ENCODE measurements at regions not wholly inside any gene's neighbourhood (a gene's known extent, or its start where the extent isn't known, plus 50 kb on each side); places are given as distances from the start of the nearest gene placed in this dataset.

GRCh38 chr5:84790406-84790805, 405.7 kb upstream of the EDIL3 start:
- no peaks in the 10 kb centered on the region for H3K9me3 ChIP-seq (ENCODE audit: insufficient read depth in 2 of 2, low read depth in 1 of 2, low read length in 1 of 2)
- no peak overlapping the region for H2BK12ac ChIP-seq (ENCODE audit: low read depth, low read length)
- H3K18ac ChIP-seq (ENCODE audit: extremely low read depth, low read length): no peak overlapping the region
- no peak overlapping the region for H2BK120ac ChIP-seq (replicated peaks; ENCODE audit: low read depth, low read length)
- ChIA-PET CTCF (ENCODE audit: partially characterized antibody) (no interaction called here), POLR2A (ENCODE audit: partially characterized antibody) (no interaction called here)
- H3K79me1 ChIP-seq (ENCODE audit: low read depth, low read length): no peaks in the 10 kb centered on the region
- DNase-seq (ENCODE audit: low read depth in 1 of 2, low spot score in 2 of 2): no peak
- no peak overlapping the region for H3K56ac ChIP-seq (replicated peaks; ENCODE audit: insufficient read length, low read depth, low read length)
- no peak overlapping the region for H3K23ac ChIP-seq (ENCODE audit: insufficient read length)
- H4K5ac ChIP-seq (ENCODE audit: insufficient read length, low read depth, low read length): no peak overlapping the region
- no peaks in the 10 kb centered on the region for H3K27me3 ChIP-seq (replicated peaks in 1 of 4; ENCODE audit: control insufficient read depth in 3 of 4, extremely low read depth in 1 of 4, insufficient read depth in 3 of 4, low read length in 3 of 4)
- no peak overlapping the region for H3K27ac ChIP-seq (ENCODE audit: low read depth, low read length)
- H2AFZ ChIP-seq (ENCODE audit: low read length): no peak overlapping the region
- no peak overlapping the region for H3K4me2 ChIP-seq (ENCODE audit: insufficient read depth in 1 of 2, low read depth in 2 of 2, low read length in 2 of 2)
- no peaks in the 10 kb centered on the region for H3K4me1 ChIP-seq (replicated peaks in 1 of 4; ENCODE audit: control insufficient read depth in 3 of 4, insufficient read depth in 4 of 4, low read length in 3 of 4)
- no peak overlapping the region for H2BK15ac ChIP-seq (ENCODE audit: low read length)
- 93% methylated on average over 1 of the region's 1 CpG; no CpG with 5 or more reads in 1 of the 2 experiments for WGBS, 2 experiments (ENCODE audit: extremely low coverage in 1 of 2, insufficient coverage in 1 of 2, insufficient read length in 1 of 2, insufficient replicate concordance in 2 of 2, low coverage in 1 of 2, low lambda C conversion rate in 2 of 2, missing lambda C conversion rate in 1 of 2)
- no peak overlapping the region for H2BK20ac ChIP-seq (ENCODE audit: low read length)
- no peaks in the 10 kb centered on the region for H3K23me2 ChIP-seq (ENCODE audit: low read depth, low read length)
- FAIRE-seq: no peak
- H3K14ac ChIP-seq (ENCODE audit: insufficient read length): no peak overlapping the region
- H4K8ac ChIP-seq (ENCODE audit: extremely low read depth, insufficient read depth, low read length): no peak overlapping the region
- no peak overlapping the region for H4K91ac ChIP-seq (replicated peaks; ENCODE audit: insufficient read length, low read length)
- no peaks in the 10 kb centered on the region for H4K20me1 ChIP-seq (replicated peaks in 1 of 2; ENCODE audit: control insufficient read depth in 1 of 2, insufficient read depth in 2 of 2, low read length in 2 of 2)
- no peak overlapping the region for H3K9ac ChIP-seq (replicated peaks in 1 of 4; ENCODE audit: extremely low read depth in 1 of 4, low read depth in 3 of 4, low read length in 3 of 4)
- H3K36me3 ChIP-seq (ENCODE audit: control insufficient read depth in 2 of 4, insufficient read depth in 4 of 4, low read length in 3 of 4): no peaks in the 10 kb centered on the region
- no peaks in the 10 kb centered on the region for H3K79me2 ChIP-seq (ENCODE audit: control insufficient read depth in 1 of 2, insufficient read depth in 2 of 2, low read length in 2 of 2)
- no peak overlapping the region for H2AK5ac ChIP-seq (ENCODE audit: low read depth, low read length)
- no peak overlapping the region for H2BK5ac ChIP-seq (ENCODE audit: low read depth, low read length)
- no peak overlapping the region for H3K4me3 ChIP-seq (ENCODE audit: extremely low read depth in 1 of 4, insufficient read depth in 2 of 4, low read depth in 3 of 4, low read length in 4 of 4)
- no peak overlapping the region for H3K4ac ChIP-seq (replicated peaks; ENCODE audit: insufficient read length, low read depth, low read length)
- TF ChIP-seq CEBPB (IDR thresholded peaks at IDR 0.05; ENCODE audit: low read depth, low read length): no peak
- TF ChIP-seq TAF7 (optimal IDR thresholded peaks at IDR 0.05; ENCODE audit: borderline replicate concordance, low read depth, low read length): no peak

All from H1 (cell line).